ENCODE measurements at regions not wholly inside any gene's neighbourhood (a gene's known extent, or its start where the extent isn't known, plus 50 kb on each side); places are given as distances from the start of the nearest gene placed in this dataset.
"Not testable (repeated sequence)": the region's sequence is repeated elsewhere in the genome, so short reads cannot be mapped to it uniquely, and the experiment has no call there.

DNA sequence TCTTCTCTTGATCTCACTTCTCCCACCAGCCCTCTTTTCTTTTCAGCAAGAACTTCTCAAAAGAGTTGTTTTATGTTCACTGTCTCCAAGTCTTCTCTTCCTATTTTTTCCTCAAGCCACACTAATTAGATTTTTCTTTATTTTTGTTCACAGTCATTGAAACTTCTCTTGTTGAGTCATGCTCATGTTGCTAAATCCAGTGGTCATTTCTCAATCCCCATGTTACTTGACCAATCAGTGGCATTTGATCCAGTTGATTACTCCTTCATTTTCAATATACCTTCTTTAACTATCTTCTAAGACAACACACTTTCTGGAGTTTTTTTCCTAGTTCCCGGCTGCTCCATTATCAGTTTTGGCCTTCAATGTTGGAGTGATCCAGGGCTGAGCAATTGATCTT, 103.1 kb upstream of the LSM6 start:
- DNase-seq = no peak

DNA sequence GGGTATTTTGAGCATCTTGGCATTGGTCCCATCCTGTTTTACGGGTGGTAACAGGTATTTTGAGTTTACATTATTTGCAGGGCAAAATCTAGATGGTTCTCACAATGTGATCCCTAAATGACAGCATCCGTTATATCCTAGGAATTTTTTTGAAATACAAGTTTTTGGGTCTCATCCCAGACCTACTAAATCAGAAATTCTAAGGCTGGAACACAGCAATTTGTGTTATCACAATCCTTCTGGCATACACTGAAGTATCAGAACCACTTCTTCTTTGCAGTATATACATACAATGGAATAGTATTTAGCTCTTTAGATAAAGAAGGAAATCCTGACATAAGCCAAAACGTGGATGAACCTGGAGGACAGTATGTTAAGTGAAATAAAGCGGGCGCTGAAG, 104.1 kb upstream of the LSM6 start:
- no peak for DNase-seq

DNA sequence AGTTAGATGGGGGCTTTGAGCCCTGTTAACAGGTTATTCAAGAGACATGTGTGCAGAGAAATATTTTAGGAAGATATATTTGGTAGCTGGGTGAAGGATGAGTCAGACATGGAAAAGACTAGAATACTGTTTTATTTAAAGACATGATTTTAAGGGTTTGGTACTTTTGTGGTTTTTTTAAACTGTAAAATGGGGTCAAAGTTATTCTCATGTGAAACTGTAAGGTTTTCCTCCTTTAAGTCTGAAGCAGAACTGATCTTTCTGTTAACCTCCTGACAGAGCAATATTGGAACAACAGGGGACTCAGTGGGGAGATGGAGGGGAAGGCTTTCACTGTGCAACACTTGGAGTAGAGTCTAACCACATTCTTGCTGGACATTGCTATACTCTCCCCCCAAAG, 112.4 kb upstream of the LSM6 start:
- DNase-seq = peak; percentile 5

DNA sequence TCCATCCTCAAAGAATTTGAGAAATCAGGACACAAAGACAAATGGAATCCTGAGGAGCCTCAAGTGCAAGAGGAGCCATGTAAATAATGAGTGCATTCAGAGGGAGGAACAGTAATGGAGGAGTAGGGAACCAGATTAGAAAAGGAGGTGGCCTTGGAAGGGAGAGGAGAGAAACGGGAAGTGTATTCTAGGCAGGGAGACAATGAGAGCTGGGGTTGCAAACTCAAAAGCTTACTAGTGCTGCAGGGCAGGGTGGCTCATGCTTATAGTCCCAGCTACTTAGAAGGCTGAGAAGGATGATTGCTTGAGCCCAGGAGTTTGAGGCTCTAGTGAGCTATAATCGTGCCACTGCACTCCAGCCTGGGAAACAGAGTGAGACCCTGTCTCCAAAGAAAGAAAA, 113.2 kb upstream of the LSM6 start:
- DNase-seq = no peak

DNA sequence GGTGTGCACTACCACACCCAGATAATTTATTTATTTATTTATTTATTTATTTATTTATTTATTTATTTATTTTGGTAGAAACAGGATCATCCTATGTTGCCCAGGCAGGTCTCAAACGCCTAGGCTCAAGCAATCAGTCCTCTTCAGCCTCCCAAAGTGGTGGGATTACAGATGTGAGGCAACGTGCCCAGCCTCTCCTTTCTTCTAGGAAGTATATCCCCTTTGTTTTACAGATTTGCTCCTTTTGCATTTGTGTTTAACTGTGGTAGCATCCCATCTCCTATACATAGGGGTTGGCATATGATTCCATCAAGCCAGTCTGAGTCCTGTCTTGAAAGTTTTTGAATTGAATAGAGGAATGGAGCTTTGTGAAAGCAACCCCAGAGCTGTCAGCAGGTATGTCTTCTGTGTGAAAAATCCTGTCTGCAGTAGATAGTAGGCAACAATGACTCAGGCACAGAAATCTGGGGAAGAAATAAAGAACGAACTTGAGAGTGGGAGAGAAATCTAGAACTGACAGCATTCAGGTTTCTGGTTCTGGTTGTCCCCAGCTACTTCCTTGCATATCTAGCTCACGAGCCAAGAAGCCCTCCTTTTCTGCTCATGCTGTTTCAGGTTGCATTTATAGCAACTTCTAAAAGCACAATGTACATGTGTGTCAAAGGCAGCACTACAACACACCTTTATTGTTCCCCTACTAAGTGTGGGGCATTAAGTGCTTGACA, 113.7 kb upstream of the LSM6 start:
- DNase-seq = no peak

DNA sequence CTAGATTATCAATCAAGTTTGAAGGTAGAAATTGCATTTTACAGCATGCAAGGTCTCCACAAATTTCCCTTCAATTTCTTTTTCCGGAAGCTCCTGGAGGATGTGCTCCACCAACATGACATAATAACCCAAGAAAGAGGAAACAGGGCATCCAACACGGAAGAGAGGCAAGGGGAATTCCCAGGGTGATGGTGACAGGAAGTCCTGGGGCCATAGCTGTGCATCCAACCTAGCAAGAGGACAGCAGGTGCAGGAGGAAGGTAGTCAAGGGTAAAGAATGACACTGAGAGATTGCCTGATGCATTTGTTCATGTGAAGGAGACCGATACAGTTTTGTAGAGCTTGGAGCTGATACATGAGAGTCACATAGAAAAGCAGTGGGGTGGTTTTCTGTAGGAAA, 115.7 kb upstream of the LSM6 start:
- no peak for DNase-seq

DNA sequence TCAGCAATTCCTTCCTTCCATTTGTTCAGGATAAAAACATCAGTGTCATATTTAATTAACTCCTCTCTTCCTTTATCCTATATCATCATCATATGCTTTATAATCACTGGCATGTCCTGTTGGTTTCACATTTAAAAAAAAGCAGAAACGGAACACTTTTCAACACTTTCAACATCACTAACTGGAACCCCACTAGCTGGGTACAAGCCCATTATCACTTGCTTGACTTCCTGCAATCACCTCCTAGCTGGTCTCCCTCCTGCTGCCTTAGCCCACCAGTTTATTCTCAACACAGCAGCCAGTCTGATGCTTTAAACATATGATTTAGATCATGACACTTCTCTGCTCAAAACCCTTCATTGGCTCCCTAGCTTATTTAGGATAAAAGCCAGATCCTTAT, 116.4 kb upstream of the LSM6 start:
- no peak for DNase-seq

DNA sequence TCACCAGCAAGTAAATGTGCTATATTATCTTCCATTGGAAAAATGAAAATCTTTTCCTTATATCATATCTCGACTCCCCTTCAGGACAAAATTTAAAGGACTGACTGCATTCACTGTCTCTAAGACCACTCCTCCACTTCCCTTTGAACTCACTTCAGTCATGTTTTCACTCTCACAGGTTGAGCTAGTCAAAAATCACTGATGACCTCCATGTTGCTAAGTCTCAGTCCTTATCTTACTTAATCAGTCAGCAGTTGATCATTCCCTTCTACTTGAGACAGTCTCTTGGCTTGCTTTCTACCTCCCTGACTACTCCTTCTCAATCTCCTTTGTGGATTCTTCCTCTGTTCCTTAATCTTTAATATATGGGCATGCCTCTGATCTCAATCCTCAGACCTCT, 117.0 kb upstream of the LSM6 start:
- no peak for DNase-seq

DNA sequence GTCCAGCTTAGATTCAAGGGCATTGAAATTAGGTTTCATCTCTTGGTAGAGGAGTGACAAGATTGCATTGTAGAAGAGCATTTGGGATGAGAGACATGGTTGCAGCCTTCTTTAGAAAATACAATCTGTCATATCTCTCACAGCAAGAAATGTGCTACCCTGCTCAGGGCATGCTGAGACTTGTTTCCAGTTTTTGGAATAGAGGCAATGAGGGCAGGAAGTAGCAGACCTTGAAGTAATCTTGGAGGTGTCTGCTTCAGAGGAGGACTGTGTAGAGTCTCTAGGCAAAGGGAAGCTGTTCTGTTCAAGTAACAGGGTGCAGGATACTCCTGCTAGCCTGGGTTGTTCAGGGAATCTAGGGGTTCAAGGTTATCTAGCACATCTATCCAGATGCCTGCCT, 116.1 kb upstream of the ZNF827 start:
- no peak for DNase-seq

DNA sequence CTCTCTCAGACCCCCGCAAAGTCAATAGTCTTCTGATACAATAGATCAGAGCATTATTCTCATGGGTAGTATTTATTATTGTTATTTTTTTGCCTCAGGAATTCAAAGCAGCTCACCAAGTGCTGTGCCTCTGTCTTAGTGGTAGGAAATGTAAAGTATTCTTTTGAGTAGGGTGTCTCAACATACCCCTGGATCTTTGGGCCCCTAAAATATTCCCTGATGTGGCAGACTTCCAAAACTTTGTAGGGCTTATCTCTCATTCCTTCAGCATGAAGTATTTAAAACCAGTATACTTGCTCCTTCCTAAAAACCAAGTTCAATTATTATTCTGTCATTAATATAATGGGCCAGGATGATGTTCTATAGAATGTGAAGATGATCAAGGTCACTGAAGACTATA, 115.3 kb upstream of the ZNF827 start:
- peak; percentile 35 for DNase-seq

DNA sequence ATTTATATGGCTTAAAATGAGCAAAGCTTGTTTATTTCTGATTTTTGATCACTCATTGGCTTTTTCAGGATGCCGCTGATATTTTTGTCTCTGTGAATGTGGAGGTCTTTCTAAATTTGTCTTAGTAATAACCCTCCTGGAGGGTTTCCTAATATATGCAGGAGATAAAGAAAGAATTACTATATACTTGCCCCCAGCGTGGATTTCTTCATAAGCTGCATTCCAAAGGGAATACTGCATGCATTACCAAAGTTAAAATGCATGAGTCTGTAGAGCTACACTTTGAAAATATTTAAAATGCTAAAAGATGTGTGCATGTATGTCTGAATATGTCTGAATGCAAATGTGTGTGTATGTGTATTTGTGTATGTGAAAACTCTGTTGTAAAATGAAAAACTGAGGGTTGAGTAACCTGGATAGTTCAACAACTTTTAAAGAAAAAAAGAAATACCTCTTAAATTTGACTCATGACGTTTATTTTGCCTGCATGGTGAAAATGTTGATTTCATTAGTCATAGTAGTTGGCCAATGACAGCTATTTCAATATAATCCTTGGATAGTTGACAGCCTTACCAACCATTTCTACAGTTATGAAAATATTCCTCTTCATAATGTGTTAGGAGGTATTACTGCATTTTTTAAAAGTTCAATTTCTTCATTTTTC, 113.2 kb upstream of the ZNF827 start:
- DNase-seq = peak; percentile 88

DNA sequence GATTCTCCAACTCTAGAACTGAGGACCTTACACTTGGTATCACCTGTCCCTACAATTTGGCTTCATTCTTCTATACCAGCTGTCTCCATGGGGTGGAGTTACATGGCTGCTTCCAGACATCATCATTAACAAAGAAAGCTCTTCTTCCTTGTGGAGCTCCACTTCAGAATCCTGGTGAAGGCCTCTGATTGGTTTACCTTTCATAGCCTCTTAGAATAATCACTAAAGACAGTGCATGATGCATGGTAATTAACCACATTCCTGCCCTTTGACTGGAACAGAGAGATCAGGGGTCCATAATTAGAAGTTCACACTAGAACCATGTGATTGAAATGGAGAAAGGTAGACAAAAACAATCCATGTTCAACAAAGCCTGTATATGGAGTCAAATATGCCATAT, 112.6 kb upstream of the ZNF827 start:
- DNase-seq = peak; percentile 25

DNA sequence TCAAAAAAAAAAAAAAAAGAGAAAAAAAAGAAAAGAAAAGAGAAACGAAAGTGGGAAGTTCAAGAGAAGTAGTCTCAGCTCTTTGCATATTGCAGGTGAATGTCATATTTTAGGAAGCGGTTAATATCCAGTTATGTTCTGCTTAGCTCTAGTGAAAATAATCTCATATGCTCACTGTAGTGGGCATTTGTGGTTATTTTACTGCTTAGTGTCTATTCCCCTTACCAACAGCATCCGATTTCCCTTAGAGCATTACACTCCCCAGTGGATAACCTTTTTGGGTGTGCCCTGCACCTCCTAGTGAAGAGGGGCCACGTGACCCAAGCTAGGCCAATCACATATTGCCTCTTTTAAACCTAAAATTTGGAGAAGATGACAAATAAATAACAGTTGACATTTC, 111.2 kb upstream of the ZNF827 start:
- no peak for DNase-seq

DNA sequence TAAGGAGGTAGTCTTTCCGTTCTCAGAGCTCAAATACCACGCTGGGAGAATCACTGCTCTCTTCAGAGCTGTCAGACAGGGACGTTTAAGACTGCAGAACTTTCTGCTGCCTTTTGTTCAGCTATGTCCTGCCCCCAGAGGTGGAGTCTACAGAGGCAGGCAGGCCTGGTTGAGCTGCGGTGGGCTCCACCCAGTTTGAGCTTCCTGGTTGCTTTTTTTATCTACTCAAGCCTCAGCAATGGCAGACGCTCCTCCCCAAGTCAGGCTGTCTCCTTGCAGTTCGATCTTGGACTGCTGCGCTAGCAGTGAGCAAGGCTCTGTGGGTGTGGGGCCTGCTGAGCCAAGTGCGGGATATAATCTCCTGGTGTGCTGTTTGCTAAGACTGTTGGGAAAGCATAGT, 109.1 kb upstream of the ZNF827 start:
- DNase-seq = not testable (repeated sequence)

DNA sequence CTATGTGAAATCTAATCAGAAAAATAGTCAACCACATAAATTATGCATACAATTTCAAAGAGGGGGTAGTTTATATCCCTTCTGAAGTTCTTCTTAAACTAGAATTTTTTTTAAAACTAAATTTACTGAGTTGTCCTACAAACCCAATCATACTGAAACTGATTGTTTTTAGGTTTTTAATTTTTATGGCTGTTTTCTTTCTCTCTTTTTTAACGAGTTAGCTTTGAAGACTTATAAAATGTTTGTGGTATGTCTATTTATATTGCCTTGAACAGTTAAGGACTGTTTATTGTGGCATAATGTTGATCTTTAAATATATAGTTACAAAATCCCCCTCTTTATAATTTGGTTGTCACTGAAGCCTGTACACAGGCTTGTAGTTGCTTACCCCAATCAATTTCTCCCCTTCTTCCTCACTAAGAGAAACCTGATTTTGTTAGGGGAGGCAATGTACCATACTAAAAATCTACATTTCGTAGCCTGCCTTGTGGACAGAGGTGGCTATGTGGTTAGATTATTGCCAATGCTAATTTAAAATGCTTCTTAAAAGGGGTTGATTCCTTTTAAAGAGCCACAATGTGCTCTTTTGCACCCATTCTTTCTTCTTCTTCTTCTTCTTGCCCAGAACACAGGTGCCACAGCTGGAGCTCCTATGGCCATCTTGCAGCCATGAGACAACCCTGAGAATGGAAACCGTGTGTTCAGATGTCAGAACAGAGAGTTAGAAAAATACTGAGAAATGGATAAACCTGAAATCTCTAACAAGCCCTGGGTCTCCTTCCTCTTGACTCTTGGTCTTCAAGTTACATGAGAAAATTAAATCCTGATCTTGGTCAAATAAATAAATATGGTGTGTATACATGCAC, 102.7 kb upstream of the ZNF827 start:
- DNase-seq = no peak

DNA sequence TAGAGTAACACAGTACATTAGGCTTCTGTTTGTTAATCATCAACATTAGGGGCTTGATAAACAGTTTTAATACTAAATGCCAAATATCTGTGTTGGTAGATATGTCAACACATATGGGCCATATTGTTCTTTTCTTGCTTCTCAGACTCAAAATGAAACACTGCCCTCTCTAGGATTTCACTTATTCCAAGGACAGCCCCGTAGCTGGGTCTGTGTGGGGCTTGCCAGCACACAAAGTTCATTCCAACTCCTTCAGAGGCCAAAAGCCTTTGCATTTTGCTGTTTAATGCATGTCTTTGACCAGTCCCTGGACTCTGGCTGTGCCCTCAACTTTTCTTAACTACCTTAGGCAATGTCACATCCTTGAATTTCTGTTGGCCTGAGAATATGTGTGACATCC, 102.0 kb upstream of the ZNF827 start:
- DNase-seq = no peak

DNA sequence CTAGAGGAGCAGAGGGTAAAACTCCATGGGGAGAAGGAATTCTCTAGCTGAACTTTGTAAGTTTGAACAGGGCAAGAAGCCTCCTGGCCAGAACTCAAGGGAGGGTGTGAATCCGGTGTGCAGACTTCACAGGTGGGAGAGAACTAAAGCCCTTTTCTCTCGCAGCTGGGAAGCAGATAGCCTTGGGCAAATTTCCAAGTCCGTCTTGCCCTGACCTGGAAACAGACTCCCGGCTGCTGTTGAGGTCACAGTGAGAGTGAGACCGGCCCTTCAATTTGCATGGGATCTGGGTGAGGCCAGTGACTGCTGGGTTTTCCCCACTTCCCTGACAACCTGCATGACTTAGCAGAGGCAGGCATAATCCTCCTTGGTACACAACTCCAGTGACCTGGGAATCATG, 94.5 kb upstream of the ZNF827 start:
- no peak for DNase-seq

DNA sequence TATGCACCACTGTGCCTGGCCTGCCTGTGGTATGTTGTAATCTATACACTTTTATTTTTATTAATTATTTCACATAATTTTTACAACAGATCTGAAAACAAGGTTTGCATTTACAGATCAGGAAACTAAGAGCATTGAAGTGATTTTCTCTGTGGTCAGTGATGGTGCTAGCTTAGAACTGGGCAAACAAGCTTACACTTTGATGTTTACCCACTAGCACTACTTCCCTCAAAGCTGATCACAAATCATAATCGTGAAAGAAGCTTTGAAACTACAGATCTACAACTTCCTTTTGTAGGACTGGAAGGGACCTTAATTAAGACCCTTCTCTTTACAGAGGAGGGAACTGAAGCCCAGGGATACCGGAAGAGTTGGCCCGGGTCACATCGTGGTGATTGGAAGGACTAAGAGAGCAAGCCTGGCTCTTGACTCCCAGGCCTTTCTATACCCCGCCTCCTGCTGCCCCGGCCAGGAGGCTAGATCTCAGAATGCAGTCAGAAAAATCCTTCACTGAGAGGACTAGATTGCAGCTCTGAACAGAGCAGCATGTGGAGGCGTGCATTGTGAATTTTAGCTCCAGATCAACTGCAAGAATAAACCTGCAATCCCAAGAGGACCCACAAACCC, 93.7 kb upstream of the ZNF827 start:
- no peak for DNase-seq

DNA sequence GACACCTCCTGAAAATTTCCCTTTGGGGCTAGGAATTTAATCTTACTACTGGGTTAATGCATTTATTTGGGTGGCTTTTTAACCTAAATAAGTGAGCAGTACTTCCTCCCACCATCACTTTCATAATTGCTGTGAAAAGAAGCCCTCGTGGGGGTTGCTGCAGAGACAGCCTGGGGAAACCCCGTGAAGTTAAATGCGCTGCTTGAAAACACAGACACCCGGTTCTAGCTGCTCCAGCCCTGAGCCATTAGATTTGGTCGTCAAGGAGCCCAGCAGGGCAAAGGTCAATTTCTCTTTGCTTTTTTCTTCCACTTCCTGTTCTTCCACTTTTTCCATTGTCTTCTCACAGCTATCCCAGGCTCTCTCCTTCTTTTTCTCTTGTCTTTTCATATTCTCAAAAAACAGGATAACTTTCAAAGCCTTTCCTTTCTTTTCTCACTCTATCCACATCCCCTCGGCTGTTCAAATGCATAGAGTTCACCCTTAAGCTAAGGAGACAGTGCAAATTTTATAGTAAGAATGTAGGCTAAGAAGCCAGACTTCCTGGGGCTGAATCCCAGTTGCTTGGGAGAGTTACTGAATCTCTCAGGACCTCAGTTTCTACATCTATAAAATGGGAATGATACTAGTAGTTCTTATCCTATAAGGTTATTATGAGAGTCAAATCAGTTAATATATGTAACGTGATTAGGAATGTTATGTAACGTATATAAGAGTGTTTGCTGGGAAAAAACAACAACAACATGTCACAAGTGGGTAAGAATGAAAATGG, 91.5 kb upstream of the ZNF827 start:
- DNase-seq = no peak

DNA sequence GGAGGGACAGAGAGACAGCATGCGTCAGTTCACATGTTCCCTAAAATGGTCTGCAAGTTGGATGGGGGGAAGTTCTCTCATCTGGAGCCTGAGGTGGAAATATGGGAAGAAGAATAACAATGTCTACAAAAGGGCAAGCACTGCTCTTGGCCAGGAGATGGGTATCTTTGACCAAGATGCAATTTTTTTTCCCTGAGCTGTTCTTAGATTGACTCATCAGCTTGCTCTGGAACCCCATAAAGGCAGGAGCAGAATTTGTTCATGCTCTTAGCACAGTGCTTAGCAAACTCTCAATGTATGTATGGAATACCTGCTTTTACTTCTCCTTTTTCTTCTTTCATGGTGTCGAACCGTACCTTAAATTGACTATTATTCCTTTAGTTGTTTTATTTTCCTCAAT, 90.5 kb upstream of the ZNF827 start:
- peak; percentile 51 for DNase-seq

DNA sequence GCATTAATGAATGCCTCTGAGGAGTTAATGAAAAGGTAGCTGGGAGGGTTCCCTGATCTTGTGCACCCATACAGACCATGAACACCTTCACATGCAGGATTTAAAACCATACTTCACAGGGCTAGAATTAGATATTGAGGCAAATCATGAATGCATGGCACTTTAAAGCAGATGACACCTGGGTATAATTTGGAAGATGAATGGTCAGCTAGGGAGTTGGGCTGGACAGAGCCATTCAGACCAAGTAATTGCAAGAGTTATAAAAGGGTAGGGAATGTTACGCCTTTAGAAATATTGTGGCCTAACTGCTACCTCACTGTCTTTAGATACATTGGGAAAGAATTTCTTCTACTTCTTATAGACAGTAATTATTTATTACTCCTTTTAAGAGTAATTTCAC, 89.1 kb upstream of the ZNF827 start:
- DNase-seq = no peak

DNA sequence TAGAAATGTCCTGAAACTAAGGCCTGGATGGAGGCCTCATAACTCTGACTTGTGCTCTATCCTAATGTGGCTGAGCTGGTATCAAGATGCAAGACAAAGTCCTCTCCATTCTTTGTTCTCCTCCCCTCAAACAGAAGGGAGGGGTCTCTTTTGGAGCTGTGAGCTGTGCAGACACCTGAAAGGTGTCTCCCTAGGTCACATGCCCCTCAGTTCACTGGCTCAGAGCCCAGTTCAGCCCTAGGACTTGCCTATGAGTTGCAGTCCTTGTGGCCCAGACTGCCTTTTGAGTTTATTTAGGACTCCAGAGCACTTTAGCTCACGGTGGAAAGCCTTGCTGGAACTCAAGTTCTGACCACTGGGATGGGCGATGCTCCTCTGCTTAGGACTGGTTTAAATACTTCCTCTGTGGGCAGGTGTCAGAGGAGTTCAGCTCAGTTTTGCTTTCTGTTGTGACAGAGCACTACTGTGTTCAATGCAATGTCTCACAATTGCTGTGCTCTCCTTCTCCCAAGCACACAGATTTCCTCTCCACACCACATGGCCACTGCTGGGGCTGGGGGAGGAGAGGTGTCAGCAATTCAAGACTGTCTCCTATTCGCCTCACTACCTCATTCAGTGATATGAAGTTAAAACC, 84.8 kb upstream of the ZNF827 start:
- DNase-seq = no peak

All from fibroblast of skin of right biceps (primary cell).